ENCODE measurements at regions not wholly inside any gene's neighbourhood (a gene's known extent, or its start where the extent isn't known, plus 50 kb on each side); places are given as distances from the start of the nearest gene placed in this dataset.

DNA sequence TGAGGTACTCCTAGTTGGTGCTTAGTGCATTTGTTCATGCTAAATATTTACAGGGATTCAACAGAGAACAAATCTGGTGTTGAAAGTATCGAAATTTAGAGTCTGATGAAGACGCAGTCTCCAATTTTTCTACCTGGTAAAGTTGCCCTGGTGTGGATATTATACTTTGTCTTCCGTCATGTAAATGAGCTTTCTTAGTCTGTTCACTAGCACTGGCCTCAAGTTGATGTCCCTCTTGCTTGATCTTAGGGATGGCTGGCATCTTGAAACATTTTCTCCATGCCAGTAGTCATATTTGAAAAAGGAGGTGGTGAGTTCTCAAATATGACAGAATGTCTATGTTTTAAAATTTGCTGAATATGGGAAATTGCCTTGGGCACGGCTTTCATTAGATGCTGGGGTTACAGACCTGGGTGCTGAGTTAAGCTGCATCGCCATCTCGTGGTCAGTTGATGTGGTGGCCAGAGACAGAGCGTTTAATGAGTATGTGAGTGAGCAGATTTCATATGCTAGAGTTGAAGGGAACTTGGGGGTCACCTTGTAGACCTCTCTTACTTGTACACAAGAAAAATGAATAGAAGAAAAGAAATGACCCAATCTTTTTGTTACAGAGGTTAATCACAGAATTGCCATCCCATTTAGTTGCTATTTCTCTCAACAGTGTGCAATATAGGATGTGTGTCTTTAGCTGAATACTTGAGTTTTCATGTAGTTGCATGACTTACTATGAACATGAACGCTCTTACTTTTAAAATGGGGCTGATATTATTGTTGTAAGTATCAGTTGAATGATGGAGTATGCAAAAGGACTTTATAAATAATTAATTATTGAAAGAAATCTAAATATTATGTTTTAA, 172.8 kb upstream of the DCN start:
- Histone ChIP-seq H3K27me3 (ENCODE audit: insufficient read depth, low read length, poor library complexity, severe bottlenecking) (no peaks in the 10 kb centered on the region), H3K4me3 (ENCODE audit: low read length) (no peak overlapping the region), H3K9me3 (ENCODE audit: low read length) (no peaks in the 10 kb centered on the region), H3K36me3 (ENCODE audit: insufficient read depth, low read length) (no peaks in the 10 kb centered on the region), H3K27ac (ENCODE audit: low read depth, low read length) (no peak overlapping the region), H3K4me1 (ENCODE audit: insufficient read depth, low read length) (no peaks in the 10 kb centered on the region)
- ChIA-PET CTCF (interaction anchor here (0.9 to 1.1 kb wide), 2 partner anchors 10 to 266 kb away, joined by 3 read pairs; no protein-coding TSS in a partner anchor), POLR2A (no interaction called here)
- H3K27me3 Mint-ChIP-seq = peaks cover 7 to 40% of the 10 kb centered on the region in 2 donors
- H3K4me3 Mint-ChIP-seq = no peak overlapping the region
- H3K4me1 Mint-ChIP-seq = peaks cover 0 to 5% (median 0%) of the 10 kb centered on the region in 3 donors
- DNase-seq = peak; percentile 4 to 55 (median 12)
- no peaks in the 10 kb centered on the region for H3K36me3 Mint-ChIP-seq
- no peaks in the 10 kb centered on the region for H3K9me3 Mint-ChIP-seq
- H3K27ac Mint-ChIP-seq = no peak overlapping the region

DNA sequence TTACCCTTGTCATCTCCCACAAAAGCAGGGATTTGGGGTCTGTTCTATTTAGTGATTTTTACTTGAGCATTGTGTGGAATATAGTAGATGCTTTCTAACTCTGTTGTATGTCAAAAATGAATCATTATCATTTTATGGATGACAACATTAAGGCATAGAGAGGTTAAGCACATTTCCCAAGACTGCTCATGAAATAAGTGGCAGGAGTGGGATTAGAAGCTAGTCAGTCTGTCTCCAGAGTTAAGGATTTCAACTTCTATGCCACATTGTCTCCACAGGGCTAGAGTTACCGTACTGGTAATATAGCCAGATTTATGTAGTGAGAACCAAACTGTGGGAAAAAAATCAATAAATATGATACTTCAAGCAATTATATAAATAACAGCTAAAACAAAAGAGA, 170.6 kb upstream of the DCN start:
- Mint-ChIP-seq H3K9me3 (no peaks in the 10 kb centered on the region), H3K27ac (no peak overlapping the region), H3K4me3 (no peak overlapping the region), H3K27me3 (peaks cover 7 to 38% of the 10 kb centered on the region in 2 donors), H3K36me3 (no peaks in the 10 kb centered on the region), H3K4me1 (peaks cover 0 to 5% (median 0%) of the 10 kb centered on the region in 3 donors)
- Histone ChIP-seq H3K4me1 (ENCODE audit: insufficient read depth, low read length) (no peaks in the 10 kb centered on the region), H3K27ac (ENCODE audit: low read depth, low read length) (no peak overlapping the region), H3K9me3 (ENCODE audit: low read length) (no peaks in the 10 kb centered on the region), H3K27me3 (ENCODE audit: insufficient read depth, low read length, poor library complexity, severe bottlenecking) (no peaks in the 10 kb centered on the region), H3K36me3 (ENCODE audit: insufficient read depth, low read length) (no peaks in the 10 kb centered on the region), H3K4me3 (ENCODE audit: low read length) (no peak overlapping the region)
- no peak for DNase-seq
- POLR2A ChIA-PET = no interaction called here
- CTCF ChIA-PET = no interaction called here

DNA sequence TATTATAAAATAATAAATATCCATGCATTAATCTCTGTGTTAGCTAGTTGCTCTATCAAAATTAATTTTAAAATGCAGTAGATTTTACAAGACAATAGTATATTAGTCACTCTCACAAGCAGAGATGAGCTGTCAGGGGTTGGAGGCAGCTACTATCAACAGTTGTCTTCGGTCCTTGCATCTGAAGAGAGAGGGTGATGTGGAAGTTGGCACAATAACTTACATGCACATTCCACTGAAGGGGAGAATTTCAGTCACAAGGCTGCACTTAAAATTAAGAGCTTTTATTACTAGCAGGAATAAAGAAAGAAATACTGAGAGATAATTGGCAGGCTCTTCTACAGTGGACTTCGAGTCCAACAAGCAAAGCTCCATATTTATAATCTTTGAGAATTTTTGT, 166.9 kb upstream of the DCN start:
- CTCF ChIA-PET = no interaction called here
- H3K4me3 Mint-ChIP-seq = no peak overlapping the region
- H3K4me3 ChIP-seq (ENCODE audit: low read length) = no peak overlapping the region
- no peaks in the 10 kb centered on the region for H3K36me3 Mint-ChIP-seq
- no peak overlapping the region for H3K27ac Mint-ChIP-seq
- H3K27ac ChIP-seq (ENCODE audit: low read depth, low read length) = no peak overlapping the region
- H3K4me1 ChIP-seq (ENCODE audit: insufficient read depth, low read length) = no peaks in the 10 kb centered on the region
- peaks cover 10 to 25% of the 10 kb centered on the region in 2 donors for H3K27me3 Mint-ChIP-seq
- POLR2A ChIA-PET = no interaction called here
- DNase-seq = no peak
- no peaks in the 10 kb centered on the region for H3K9me3 ChIP-seq (ENCODE audit: low read length)
- H3K4me1 Mint-ChIP-seq = no peaks in the 10 kb centered on the region
- no peaks in the 10 kb centered on the region for H3K9me3 Mint-ChIP-seq
- no peaks in the 10 kb centered on the region for H3K36me3 ChIP-seq (ENCODE audit: insufficient read depth, low read length)
- H3K27me3 ChIP-seq (ENCODE audit: insufficient read depth, low read length, poor library complexity, severe bottlenecking) = no peaks in the 10 kb centered on the region

DNA sequence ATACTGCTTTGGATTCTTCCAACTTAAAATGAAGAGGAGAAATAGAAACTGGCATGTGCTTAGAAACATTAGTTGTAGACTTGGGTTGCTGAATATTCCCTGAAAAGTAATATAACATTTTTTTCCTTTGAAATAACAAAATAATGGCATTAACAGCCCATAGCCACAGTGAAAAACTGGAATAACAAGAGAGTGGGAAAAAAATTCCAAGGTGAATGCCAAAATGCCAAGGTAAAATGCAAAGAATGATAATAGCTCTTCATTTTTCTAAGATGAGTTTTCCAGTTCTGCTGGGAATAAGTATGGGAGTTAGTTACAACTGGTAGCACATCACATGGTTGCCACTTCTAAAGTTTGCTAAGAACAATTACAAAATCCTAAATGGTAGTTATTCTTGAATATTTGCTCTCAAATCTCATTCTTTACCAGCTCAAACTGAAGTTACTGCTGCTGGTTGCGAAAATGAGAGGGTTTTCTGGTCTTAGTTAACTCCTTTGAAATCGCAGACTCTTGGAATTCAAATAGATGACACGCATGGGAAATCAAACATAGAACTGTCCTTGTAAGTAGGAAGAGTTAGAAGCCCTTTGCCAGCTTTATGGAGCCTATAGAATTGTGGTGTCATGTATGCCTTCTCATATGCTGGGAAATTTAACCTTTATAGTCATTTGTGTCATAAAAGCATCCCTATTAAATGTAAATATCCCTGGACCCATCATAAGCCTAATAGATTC, 165.0 kb upstream of the DCN start:
- H3K4me3 Mint-ChIP-seq = no peak overlapping the region
- Histone ChIP-seq H3K27me3 (ENCODE audit: insufficient read depth, low read length, poor library complexity, severe bottlenecking) (no peaks in the 10 kb centered on the region), H3K36me3 (ENCODE audit: insufficient read depth, low read length) (no peaks in the 10 kb centered on the region), H3K4me3 (ENCODE audit: low read length) (no peak overlapping the region), H3K4me1 (ENCODE audit: insufficient read depth, low read length) (no peaks in the 10 kb centered on the region), H3K27ac (ENCODE audit: low read depth, low read length) (no peak overlapping the region), H3K9me3 (ENCODE audit: low read length) (no peaks in the 10 kb centered on the region)
- no peaks in the 10 kb centered on the region for H3K36me3 Mint-ChIP-seq
- H3K27me3 Mint-ChIP-seq = peaks cover 10 to 26% of the 10 kb centered on the region in 2 donors
- ChIA-PET CTCF (no interaction called here), POLR2A (no interaction called here)
- H3K4me1 Mint-ChIP-seq = no peaks in the 10 kb centered on the region
- DNase-seq = no peak
- no peaks in the 10 kb centered on the region for H3K9me3 Mint-ChIP-seq
- H3K27ac Mint-ChIP-seq = no peak overlapping the region

DNA sequence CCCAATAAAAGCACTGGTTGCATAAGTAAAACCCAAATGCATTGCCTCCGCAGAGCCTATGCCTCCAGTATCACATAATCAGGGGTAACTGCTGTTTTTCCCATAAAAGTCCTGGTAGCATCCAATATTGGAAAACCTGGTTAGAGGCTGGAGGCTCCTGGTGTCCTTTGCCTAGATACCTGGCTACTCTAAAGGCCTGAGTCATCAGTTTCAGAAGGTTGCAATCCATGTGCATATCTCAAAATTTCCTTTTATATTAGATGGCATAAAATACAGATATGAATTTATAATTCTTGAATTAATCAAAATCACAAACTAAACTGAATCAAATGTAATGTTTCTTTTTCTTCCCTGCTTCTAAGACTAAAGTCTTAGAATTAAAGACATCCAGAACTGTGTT, 164.2 kb upstream of the DCN start:
- Mint-ChIP-seq H3K27me3 (peaks cover 10 to 24% of the 10 kb centered on the region in 2 donors), H3K9me3 (no peaks in the 10 kb centered on the region), H3K27ac (no peak overlapping the region), H3K4me3 (no peak overlapping the region), H3K36me3 (no peaks in the 10 kb centered on the region), H3K4me1 (no peaks in the 10 kb centered on the region)
- no peaks in the 10 kb centered on the region for H3K4me1 ChIP-seq (ENCODE audit: insufficient read depth, low read length)
- no peaks in the 10 kb centered on the region for H3K36me3 ChIP-seq (ENCODE audit: insufficient read depth, low read length)
- no peak overlapping the region for H3K27ac ChIP-seq (ENCODE audit: low read depth, low read length)
- CTCF ChIA-PET = no interaction called here
- no peaks in the 10 kb centered on the region for H3K27me3 ChIP-seq (ENCODE audit: insufficient read depth, low read length, poor library complexity, severe bottlenecking)
- H3K9me3 ChIP-seq (ENCODE audit: low read length) = no peaks in the 10 kb centered on the region
- no peak overlapping the region for H3K4me3 ChIP-seq (ENCODE audit: low read length)
- POLR2A ChIA-PET = no interaction called here
- no peak for DNase-seq

DNA sequence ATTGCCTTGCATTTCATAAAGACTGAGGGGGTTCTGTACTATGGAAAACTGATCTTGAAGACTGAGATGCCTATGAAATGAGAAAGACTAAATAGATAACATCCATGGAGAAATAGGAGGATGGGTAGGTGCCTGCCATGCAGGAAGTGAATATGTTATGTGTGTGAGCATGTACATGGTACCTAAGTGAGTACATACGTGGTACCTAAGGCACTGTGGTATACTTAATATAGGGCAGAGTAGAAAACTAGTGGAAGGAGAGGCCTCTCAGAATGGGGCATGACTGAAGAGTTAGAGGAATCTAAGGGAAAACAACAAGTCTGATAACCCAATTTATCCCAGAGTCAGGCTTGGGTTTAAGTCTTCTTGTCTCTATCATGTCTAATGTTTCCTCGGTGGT, 161.8 kb upstream of the DCN start:
- Histone ChIP-seq H3K27me3 (ENCODE audit: insufficient read depth, low read length, poor library complexity, severe bottlenecking) (no peaks in the 10 kb centered on the region), H3K27ac (ENCODE audit: low read depth, low read length) (no peak overlapping the region), H3K4me3 (ENCODE audit: low read length) (no peak overlapping the region), H3K36me3 (ENCODE audit: insufficient read depth, low read length) (no peaks in the 10 kb centered on the region), H3K9me3 (ENCODE audit: low read length) (no peaks in the 10 kb centered on the region), H3K4me1 (ENCODE audit: insufficient read depth, low read length) (no peaks in the 10 kb centered on the region)
- Mint-ChIP-seq H3K36me3 (no peaks in the 10 kb centered on the region), H3K4me3 (no peak overlapping the region), H3K27ac (no peak overlapping the region), H3K4me1 (no peaks in the 10 kb centered on the region), H3K9me3 (no peaks in the 10 kb centered on the region), H3K27me3 (peaks cover 9 to 26% of the 10 kb centered on the region in 2 donors)
- DNase-seq = no peak
- ChIA-PET POLR2A (no interaction called here), CTCF (no interaction called here)

DNA sequence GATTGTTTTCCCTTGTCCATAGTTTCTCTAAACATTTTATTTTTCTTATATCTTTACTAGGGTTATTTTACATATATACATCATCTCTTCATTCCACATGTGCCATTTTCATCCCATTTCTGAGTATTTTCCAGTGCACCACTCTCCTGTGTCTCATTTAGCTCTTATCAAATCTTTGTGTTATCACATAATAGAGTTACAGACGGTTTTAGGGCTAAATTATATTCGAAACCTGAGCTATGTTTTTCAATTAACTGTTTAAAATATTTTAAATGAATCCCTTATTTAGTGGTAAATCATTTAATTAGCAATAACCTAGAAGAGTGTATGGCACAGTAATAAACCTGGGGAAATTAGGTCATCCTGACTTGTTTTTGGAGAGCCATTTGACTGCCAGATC, 160.4 kb upstream of the DCN start:
- peaks cover 14 to 33% of the 10 kb centered on the region in 2 donors for H3K27me3 Mint-ChIP-seq
- POLR2A ChIA-PET = no interaction called here
- CTCF ChIA-PET = no interaction called here

DNA sequence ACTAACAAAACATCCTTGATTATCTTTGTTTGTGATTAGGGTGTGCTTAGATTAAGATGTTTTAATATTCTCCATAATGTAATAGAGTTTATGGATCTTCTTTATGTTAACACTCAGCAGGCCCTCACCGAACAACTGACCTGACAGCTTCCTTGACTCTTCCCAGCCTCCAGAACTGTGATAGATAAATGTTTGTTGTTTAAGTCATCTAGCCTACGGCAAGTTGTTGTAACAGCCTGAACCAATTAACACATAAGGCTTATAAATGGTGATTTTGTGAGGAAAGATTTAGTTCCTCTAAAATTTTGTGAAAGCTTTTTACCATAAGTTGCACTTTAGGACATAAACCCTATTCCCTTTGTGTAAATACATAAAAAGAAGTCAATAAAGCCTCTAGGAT, 156.5 kb upstream of the DCN start:
- Histone ChIP-seq H3K27me3 (ENCODE audit: insufficient read depth, low read length, poor library complexity, severe bottlenecking) (no peaks in the 10 kb centered on the region), H3K27ac (ENCODE audit: low read depth, low read length) (no peak overlapping the region)
- H3K9me3 Mint-ChIP-seq = no peaks in the 10 kb centered on the region

More for the DNA sequence above, 160.4 kb upstream of the DCN start:
- Mint-ChIP-seq H3K4me1 (no peaks in the 10 kb centered on the region), H3K27ac (no peak overlapping the region), H3K9me3 (no peaks in the 10 kb centered on the region), H3K36me3 (no peaks in the 10 kb centered on the region), H3K4me3 (no peak overlapping the region)
- Histone ChIP-seq H3K27ac (ENCODE audit: low read depth, low read length) (no peak overlapping the region), H3K4me3 (ENCODE audit: low read length) (no peak overlapping the region), H3K9me3 (ENCODE audit: low read length) (no peaks in the 10 kb centered on the region), H3K36me3 (ENCODE audit: insufficient read depth, low read length) (no peaks in the 10 kb centered on the region), H3K27me3 (ENCODE audit: insufficient read depth, low read length, poor library complexity, severe bottlenecking) (no peaks in the 10 kb centered on the region), H3K4me1 (ENCODE audit: insufficient read depth, low read length) (no peaks in the 10 kb centered on the region)
- no peak for DNase-seq

More for the DNA sequence above, 156.5 kb upstream of the DCN start:
- ChIA-PET CTCF (no interaction called here), POLR2A (no interaction called here)
- Mint-ChIP-seq H3K4me3 (no peak overlapping the region), H3K27ac (no peak overlapping the region), H3K36me3 (no peaks in the 10 kb centered on the region), H3K27me3 (peaks cover 8 to 27% of the 10 kb centered on the region in 2 donors), H3K4me1 (no peaks in the 10 kb centered on the region)
- Histone ChIP-seq H3K4me3 (ENCODE audit: low read length) (no peak overlapping the region), H3K9me3 (ENCODE audit: low read length) (no peaks in the 10 kb centered on the region), H3K36me3 (ENCODE audit: insufficient read depth, low read length) (no peaks in the 10 kb centered on the region), H3K4me1 (ENCODE audit: insufficient read depth, low read length) (no peaks in the 10 kb centered on the region)
- DNase-seq = no peak
